Activated CD8-positive, alpha-beta T cell treated with anti-CD3 and anti-CD28 coated beads for 36 hours (primary cell): ENCODE measurements at regions not wholly inside any gene's neighbourhood (a gene's known extent, or its start where the extent isn't known, plus 50 kb on each side); places are given as distances from the start of the nearest gene placed in this dataset.

Experiments used
- ATAC-seq: fragments of 200-7000 bp; cut with Tn5 transposase; one replicate; pipeline ENCODE4 v1.10.0; 2021; ENCODE audit warnings: mild to moderate bottlenecking, moderate library complexity
- CTCF ChIA-PET: fragments of 350-600 bp; sonication (Branson Sonifier 250); formaldehyde crosslinking; loops from one replicate; lab custom pipeline; 2021; ENCODE audit warnings: antibody characterized with exemption; lab: Charles Lee
- POLR2A ChIA-PET: fragments of 350-600 bp; sonication (Branson Sonifier 250); formaldehyde crosslinking; loops from one replicate; lab custom pipeline; 2021; ENCODE audit warnings: antibody characterized with exemption; lab: Charles Lee
- DNase-seq: peaks from one replicate; pipeline ENCODE4 v3.0.0-alpha.2; 2020
- H3K27ac Mint-ChIP-seq: one replicate; pipeline ENCODE4 v1.8.0; 2021; ENCODE audit warnings: mild to moderate bottlenecking, mixed read lengths
- H3K27me3 Mint-ChIP-seq: one replicate; pipeline ENCODE4 v1.8.0; 2021; ENCODE audit warnings: mixed read lengths
- H3K36me3 Mint-ChIP-seq: one replicate; pipeline ENCODE4 v1.8.0; 2021; ENCODE audit warnings: low read depth, mixed read lengths
- H3K4me1 Mint-ChIP-seq: one replicate; pipeline ENCODE4 v1.8.0; 2021; ENCODE audit warnings: low read depth, mixed read lengths
- H3K4me3 Mint-ChIP-seq: one replicate; pipeline ENCODE4 v1.8.0; 2021; ENCODE audit warnings: mild to moderate bottlenecking, moderate library complexity, mixed read lengths
- H3K9me3 Mint-ChIP-seq: one replicate; pipeline ENCODE4 v1.8.0; 2021; ENCODE audit warnings: mixed read lengths
- intact Hi-C: fragments of 100-400 bp; cut with micrococcal nuclease; formaldehyde crosslinking; loops from one replicate; pipeline ENCODE4 v1.10.0; 2022
- TF ChIP-seq, protein P1 (sequence below): fragments of 200-600 bp; IDR thresholded peaks from one replicate; pipeline ENCODE4 v1.8.0; 2022; ENCODE audit warnings: antibody characterized with exemption, mild to moderate bottlenecking

DNA sequence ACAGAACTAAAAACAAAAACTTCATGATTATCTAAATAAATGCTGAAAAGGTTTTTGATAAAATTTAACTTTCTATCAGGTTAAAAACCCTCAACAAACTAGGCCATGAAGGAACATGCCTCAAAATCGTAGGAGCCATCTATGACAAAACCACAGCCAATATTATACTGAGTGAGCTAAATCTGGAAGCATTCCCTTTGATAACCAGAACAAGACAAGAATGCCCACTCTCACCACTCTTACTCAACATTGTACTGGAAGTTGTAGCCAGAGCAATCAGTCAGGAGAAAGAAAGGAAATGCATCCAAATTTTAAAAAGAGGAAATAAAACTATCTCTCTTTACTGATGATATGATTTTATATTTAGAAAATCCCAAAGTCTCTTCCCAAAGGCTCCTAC is 228.7 kb downstream of the CHRM2 start:
- Mint-ChIP-seq H3K9me3 (peaks cover 15% of the 10 kb centered on the region), H3K4me3 (no peak overlapping the region), H3K27ac (no peak overlapping the region), H3K4me1 (no peaks in the 10 kb centered on the region), H3K27me3 (no peaks in the 10 kb centered on the region), H3K36me3 (no peaks in the 10 kb centered on the region)
- DNase-seq = no peak
- CTCF ChIA-PET = no interaction called here
- POLR2A ChIA-PET = no interaction called here
- TF ChIP-seq, protein P1, sequence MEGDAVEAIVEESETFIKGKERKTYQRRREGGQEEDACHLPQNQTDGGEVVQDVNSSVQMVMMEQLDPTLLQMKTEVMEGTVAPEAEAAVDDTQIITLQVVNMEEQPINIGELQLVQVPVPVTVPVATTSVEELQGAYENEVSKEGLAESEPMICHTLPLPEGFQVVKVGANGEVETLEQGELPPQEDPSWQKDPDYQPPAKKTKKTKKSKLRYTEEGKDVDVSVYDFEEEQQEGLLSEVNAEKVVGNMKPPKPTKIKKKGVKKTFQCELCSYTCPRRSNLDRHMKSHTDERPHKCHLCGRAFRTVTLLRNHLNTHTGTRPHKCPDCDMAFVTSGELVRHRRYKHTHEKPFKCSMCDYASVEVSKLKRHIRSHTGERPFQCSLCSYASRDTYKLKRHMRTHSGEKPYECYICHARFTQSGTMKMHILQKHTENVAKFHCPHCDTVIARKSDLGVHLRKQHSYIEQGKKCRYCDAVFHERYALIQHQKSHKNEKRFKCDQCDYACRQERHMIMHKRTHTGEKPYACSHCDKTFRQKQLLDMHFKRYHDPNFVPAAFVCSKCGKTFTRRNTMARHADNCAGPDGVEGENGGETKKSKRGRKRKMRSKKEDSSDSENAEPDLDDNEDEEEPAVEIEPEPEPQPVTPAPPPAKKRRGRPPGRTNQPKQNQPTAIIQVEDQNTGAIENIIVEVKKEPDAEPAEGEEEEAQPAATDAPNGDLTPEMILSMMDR = no peak
- ATAC-seq = no peak
- intact Hi-C loops = no loop called here

DNA sequence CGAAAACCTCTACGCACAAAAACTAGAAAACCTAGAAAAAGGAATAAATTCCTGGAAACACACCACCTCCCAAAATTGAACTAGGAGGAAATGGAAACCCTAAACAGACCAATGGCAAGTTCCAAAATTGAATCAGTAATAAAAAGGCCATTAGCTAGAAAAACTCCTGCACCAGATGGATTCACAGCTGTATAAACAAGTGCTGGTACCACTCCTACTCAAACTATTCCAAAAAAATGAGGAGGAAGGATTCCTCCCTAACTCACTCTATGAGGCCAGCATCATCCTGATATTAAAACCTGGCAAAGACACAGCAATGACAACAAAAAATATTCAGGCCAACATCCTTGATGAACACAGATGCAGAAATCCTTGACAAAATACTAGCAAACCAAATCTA is 228.2 kb downstream of the CHRM2 start:
- intact Hi-C loops = no loop called here
- Mint-ChIP-seq H3K9me3 (peaks cover 15% of the 10 kb centered on the region), H3K4me1 (no peaks in the 10 kb centered on the region), H3K27ac (no peak overlapping the region), H3K27me3 (no peaks in the 10 kb centered on the region), H3K36me3 (no peaks in the 10 kb centered on the region), H3K4me3 (no peak overlapping the region)
- no peak for DNase-seq
- TF ChIP-seq, protein P1 = no peak
- ChIA-PET POLR2A (no interaction called here), CTCF (no interaction called here)
- no peak for ATAC-seq

DNA sequence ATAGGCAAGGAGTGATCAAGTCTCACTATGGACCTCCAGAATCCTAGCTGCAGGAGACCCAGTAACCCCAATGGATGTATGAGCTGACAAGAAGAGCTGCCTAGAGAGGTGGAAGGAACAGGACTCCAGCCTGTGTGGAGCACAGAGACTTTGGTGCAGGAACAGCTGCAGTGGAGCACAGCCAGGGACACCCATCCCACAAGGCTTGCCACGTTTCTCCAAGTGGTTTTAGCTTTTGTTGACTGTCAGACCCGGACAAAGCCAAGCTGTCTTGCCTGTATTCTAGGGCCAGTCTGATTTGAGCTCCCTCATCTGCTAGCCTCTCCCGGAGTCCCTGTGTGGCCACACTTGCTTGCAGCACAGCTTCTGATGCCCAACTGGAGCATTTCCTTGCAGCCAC is 224.7 kb downstream of the CHRM2 start:
- ChIA-PET CTCF (no interaction called here), POLR2A (no interaction called here)
- no peaks in the 10 kb centered on the region for H3K27me3 Mint-ChIP-seq
- TF ChIP-seq, protein P1 = no peak
- H3K27ac Mint-ChIP-seq = no peak overlapping the region
- H3K36me3 Mint-ChIP-seq = no peaks in the 10 kb centered on the region
- no peak for DNase-seq
- no peak overlapping the region for H3K4me3 Mint-ChIP-seq
- H3K9me3 Mint-ChIP-seq = peaks cover 19% of the 10 kb centered on the region
- H3K4me1 Mint-ChIP-seq = no peaks in the 10 kb centered on the region
- intact Hi-C loops = no loop called here
- ATAC-seq = no peak

DNA sequence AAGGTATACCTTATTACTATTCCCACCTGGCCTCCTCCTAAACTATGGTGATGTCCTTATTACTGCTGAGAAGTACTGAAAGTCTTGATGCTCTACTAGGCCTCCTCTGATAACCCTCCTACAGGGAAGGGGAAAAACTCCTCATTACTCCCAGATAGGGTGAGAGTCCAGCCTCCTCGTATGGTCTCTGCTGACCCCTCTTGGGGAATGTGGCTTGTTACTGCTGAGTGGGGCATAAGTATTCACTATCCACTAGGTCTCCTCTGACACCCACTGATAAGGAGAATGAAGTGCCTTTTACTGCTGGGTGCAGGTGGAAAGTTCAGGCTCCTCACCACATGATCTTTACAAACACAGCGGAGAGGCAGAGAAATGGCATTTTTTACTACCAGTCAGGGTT is 222.9 kb downstream of the CHRM2 start:
- ATAC-seq = no peak
- intact Hi-C loops = no loop called here

DNA sequence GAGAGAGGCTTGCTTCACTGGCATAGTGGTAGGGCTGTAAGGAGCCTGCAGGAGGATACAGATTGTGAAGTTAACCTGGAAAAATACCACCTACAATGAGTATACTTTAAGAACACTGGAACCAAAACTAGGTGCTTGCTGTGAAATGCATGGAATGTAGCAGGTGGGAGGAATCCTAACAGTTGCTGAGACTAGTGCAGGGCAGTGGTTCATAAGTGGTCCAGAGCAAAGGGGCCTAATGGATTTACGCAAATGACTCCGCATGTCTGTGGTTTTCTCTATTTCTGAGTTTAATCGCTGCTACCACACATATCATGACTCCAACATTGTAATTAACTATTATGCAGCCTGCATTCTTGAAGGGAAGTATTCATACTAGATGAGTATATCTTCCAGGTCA is 218.4 kb downstream of the CHRM2 start:
- H3K4me3 Mint-ChIP-seq = no peak overlapping the region

More for the DNA sequence above, 222.9 kb downstream of the CHRM2 start:
- Mint-ChIP-seq H3K27ac (no peak overlapping the region), H3K4me3 (no peak overlapping the region), H3K9me3 (peaks cover 17% of the 10 kb centered on the region), H3K36me3 (no peaks in the 10 kb centered on the region), H3K4me1 (no peaks in the 10 kb centered on the region), H3K27me3 (no peaks in the 10 kb centered on the region)
- TF ChIP-seq, protein P1 = no peak
- ChIA-PET CTCF (no interaction called here), POLR2A (no interaction called here)
- no peak for DNase-seq

More for the DNA sequence above, 218.4 kb downstream of the CHRM2 start:
- TF ChIP-seq, protein P1 = no peak
- no peak overlapping the region for H3K27ac Mint-ChIP-seq
- DNase-seq (no peak), ATAC-seq (no peak)
- POLR2A ChIA-PET = no interaction called here
- CTCF ChIA-PET = no interaction called here
- no peaks in the 10 kb centered on the region for H3K27me3 Mint-ChIP-seq
- H3K4me1 Mint-ChIP-seq = no peaks in the 10 kb centered on the region
- peaks cover 9% of the 10 kb centered on the region for H3K9me3 Mint-ChIP-seq
- intact Hi-C loops = no loop called here
- no peaks in the 10 kb centered on the region for H3K36me3 Mint-ChIP-seq
